IMR-90 (cell line): ENCODE measurements at regions not wholly inside any gene's neighbourhood (a gene's known extent, or its start where the extent isn't known, plus 50 kb on each side); places are given as distances from the start of the nearest gene placed in this dataset.

Experiments used
- ATAC-seq: fragments of 200-7000 bp; cut with Tn5 transposase; 2 replicates; pipeline ENCODE4 v1.9.1; 2020; ENCODE audit warnings: low read depth, mild to moderate bottlenecking, moderate library complexity
- BruUV-seq: library from RNA; stranded (reverse); fragments of 400-500 nt; replicated peaks from 2 replicates; lab custom pipeline; 2021; lab: Mats Ljungman, UMichigan
- CTCF ChIA-PET: fragments of 300-600 bp; formaldehyde crosslinking; extraction: SDS; loops from one replicate; lab custom pipeline; 2021; ENCODE audit warnings: antibody characterized with exemption; lab: Yijun Ruan, JAX
- POLR2A ChIA-PET: fragments of 300-600 bp; sonication (Branson Sonifier 250); formaldehyde crosslinking; loops from one replicate; lab custom pipeline; 2022; ENCODE audit warnings: antibody characterized with exemption; ENCODE audit not compliant: unreplicated experiment; lab: Charles Lee
- DNase-seq: peaks from one replicate; pipeline ENCODE4 v3.0.0; 2013
- H2AFZ ChIP-seq: replicated peaks from 2 replicates; pipeline ENCODE3; 2013; ENCODE audit warnings: low read length, mild to moderate bottlenecking; ENCODE audit not compliant: poor library complexity
- H2AK5ac ChIP-seq: 2 replicates; pipeline ENCODE4 v1.6.1; 2013; ENCODE audit warnings: low read depth, low read length, inconsistent platforms
- H2AK9ac ChIP-seq: replicated peaks from 2 replicates; pipeline ENCODE3; 2013; ENCODE audit warnings: mild to moderate bottlenecking, low read depth, low read length, moderate library complexity; ENCODE audit not compliant: poor library complexity
- H2BK120ac ChIP-seq: 2 replicates; pipeline ENCODE4 v1.6.1; 2013; ENCODE audit warnings: low read depth, low read length, inconsistent platforms
- H2BK15ac ChIP-seq: 3 replicates; pipeline ENCODE4 v1.6.1; 2013; ENCODE audit warnings: low read depth, low read length, inconsistent platforms
- H2BK20ac ChIP-seq: 2 replicates; pipeline ENCODE4 v1.6.1; 2013; ENCODE audit warnings: low read depth, mild to moderate bottlenecking, inconsistent platforms, low read length, moderate library complexity
- H2BK5ac ChIP-seq: 2 replicates; pipeline ENCODE4 v1.6.1; 2013; ENCODE audit warnings: mild to moderate bottlenecking, low read depth, low read length, inconsistent platforms; ENCODE audit not compliant: poor library complexity, severe bottlenecking
- H3K14ac ChIP-seq: replicated peaks from 2 replicates; pipeline ENCODE4 v1.6.1; 2013; ENCODE audit warnings: low read depth, low read length, inconsistent platforms
- H3K18ac ChIP-seq: 2 replicates; pipeline ENCODE4 v1.6.1; 2013; ENCODE audit warnings: low read depth, low read length, control low read depth
- H3K23ac ChIP-seq: 2 replicates; pipeline ENCODE4 v1.6.1; 2013; ENCODE audit warnings: low read depth, low read length, inconsistent platforms
- H3K27ac ChIP-seq: 2 replicates; pipeline ENCODE4 v1.5.1; 2013; ENCODE audit warnings: mild to moderate bottlenecking, control low read depth, low read length; ENCODE audit not compliant: insufficient read depth
- H3K27me3 ChIP-seq: 2 replicates; pipeline ENCODE4 v1.6.1; 2013; ENCODE audit warnings: low read length; ENCODE audit not compliant: control insufficient read depth, insufficient read depth
- H3K36me3 ChIP-seq: 2 replicates; pipeline ENCODE4 v1.6.1; 2013; ENCODE audit warnings: low read length, mixed read lengths; ENCODE audit not compliant: control insufficient read depth, insufficient read depth
- H3K4ac ChIP-seq: 2 replicates; pipeline ENCODE4 v1.6.1; 2013; ENCODE audit warnings: low read depth, low read length, inconsistent platforms
- H3K4me1 ChIP-seq: 2 replicates; pipeline ENCODE4 v1.6.1; 2013; ENCODE audit warnings: low read length, mixed read lengths; ENCODE audit not compliant: control insufficient read depth, insufficient read depth
- H3K4me2 ChIP-seq: 2 replicates; pipeline ENCODE4 v1.6.1; 2013; ENCODE audit warnings: low read depth, mild to moderate bottlenecking, control low read depth, low read length, moderate library complexity
- H3K4me3 ChIP-seq: 2 replicates; pipeline ENCODE4 v1.5.1; 2013; ENCODE audit warnings: low read depth, mild to moderate bottlenecking, control low read depth, low read length, moderate library complexity; ENCODE audit not compliant: insufficient read depth
- H3K56ac ChIP-seq: 2 replicates; pipeline ENCODE4 v1.6.1; 2013; ENCODE audit warnings: low read length, inconsistent platforms; ENCODE audit not compliant: insufficient read depth; ENCODE audit errors: extremely low read depth
- H3K79me1 ChIP-seq, 2 experiments: 2 replicates each; pipeline ENCODE4 v1.6.1; 2013; ENCODE audit warnings: low read length in 2 of 2, inconsistent platforms in 1 of 2, low read depth in 1 of 2
- H3K9ac ChIP-seq: 2 replicates; pipeline ENCODE4 v1.6.1; 2013; ENCODE audit warnings: low read depth, low read length, control low read depth
- H3K9me1 ChIP-seq: 2 replicates; pipeline ENCODE4 v1.6.1; 2013; ENCODE audit warnings: low read length, inconsistent platforms; ENCODE audit not compliant: insufficient read depth
- H3K9me3 ChIP-seq: 2 replicates; pipeline ENCODE4 v1.6.1; 2013; ENCODE audit warnings: low read length; ENCODE audit not compliant: control insufficient read depth, insufficient read depth
- H4K20me1 ChIP-seq: 2 replicates; pipeline ENCODE4 v1.6.1; 2013; ENCODE audit warnings: low read length, inconsistent platforms; ENCODE audit not compliant: insufficient read depth
- H4K5ac ChIP-seq: 2 replicates; pipeline ENCODE4 v1.6.1; 2013; ENCODE audit warnings: mild to moderate bottlenecking, low read depth, low read length, control low read depth
- H4K8ac ChIP-seq, 2 experiments: 2 replicates each; pipeline ENCODE4 v1.6.1; 2013; ENCODE audit warnings: low read depth in 2 of 2, low read length in 2 of 2, control low read depth in 1 of 2, inconsistent platforms in 1 of 2
- H4K91ac ChIP-seq: 2 replicates; pipeline ENCODE4 v1.6.1; 2013; ENCODE audit warnings: low read depth, low read length, inconsistent platforms; ENCODE audit not compliant: insufficient read depth
- CEBPB ChIP-seq: IDR thresholded peaks from 2 replicates; pipeline ENCODE4 v1.6.1; 2012; ENCODE audit warnings: low read depth, low read length, improper control_type of control experiment
- CTCF ChIP-seq: conservative IDR thresholded peaks from 2 replicates; pipeline ENCODE4 v1.5.1; 2012; ENCODE audit warnings: mild to moderate bottlenecking, low read depth, low read length, improper control_type of control experiment
- FOS ChIP-seq: fragments of 150-350 bp; IDR thresholded peaks from 2 replicates; pipeline ENCODE4 v1.6.1; 2016; ENCODE audit warnings: low read depth, low read length
- MXI1 ChIP-seq: IDR thresholded peaks from 2 replicates; pipeline ENCODE4 v1.6.1; 2012; ENCODE audit warnings: low read depth, mild to moderate bottlenecking, low read length, moderate library complexity, borderline replicate concordance
- NFE2L2 ChIP-seq: fragments of 150-350 bp; IDR thresholded peaks from 2 replicates; pipeline ENCODE4 v1.6.1; 2016; ENCODE audit warnings: low read depth, mild to moderate bottlenecking, low read length
- RAD21 ChIP-seq: IDR thresholded peaks from 2 replicates; pipeline ENCODE4 v1.6.1; 2012; ENCODE audit warnings: low read length, improper control_type of control experiment
- RCOR1 ChIP-seq: IDR thresholded peaks from 2 replicates; pipeline ENCODE4 v1.6.1; 2012; ENCODE audit warnings: mild to moderate bottlenecking, low read length, improper control_type of control experiment; ENCODE audit not compliant: insufficient replicate concordance
- USF2 ChIP-seq: fragments of 150-350 bp; IDR thresholded peaks from 2 replicates; pipeline ENCODE4 v1.6.1; 2017; ENCODE audit warnings: mild to moderate bottlenecking, antibody characterized with exemption, low read length, low read depth
- WGBS, 2 experiments: methylation state at CpG; one replicate each; pipeline versions ENCODE4 v1.1.5 to v1.1.7; 2013; ENCODE audit warnings: missing lambda C conversion rate in 2 of 2; ENCODE audit not compliant: insufficient read length in 1 of 2; ENCODE audit errors: extremely low coverage in 2 of 2; 5-methylcytosine and 5-hydroxymethylcytosine counted together
- dilution Hi-C: fragments of 300-500 bp; cut with HindIII; formaldehyde crosslinking; loops from one replicate; pipeline ENCODE4 v1.14.3; 2018; ENCODE audit warnings: low sequenced_read_pairs; ENCODE audit not compliant: unreplicated experiment
- in situ Hi-C: fragments of 300-500 bp; cut with MboI; formaldehyde crosslinking; loops from 3 replicates; pipeline ENCODE4 v1.14.3; 2019; ENCODE audit warnings: low sequenced_read_pairs, inconsistent platforms, mixed read lengths
- intact Hi-C: fragments of 100-400 bp; cut with micrococcal nuclease; formaldehyde crosslinking; loops from 2 replicates; pipeline ENCODE4 v1.10.0; 2022

DNA sequence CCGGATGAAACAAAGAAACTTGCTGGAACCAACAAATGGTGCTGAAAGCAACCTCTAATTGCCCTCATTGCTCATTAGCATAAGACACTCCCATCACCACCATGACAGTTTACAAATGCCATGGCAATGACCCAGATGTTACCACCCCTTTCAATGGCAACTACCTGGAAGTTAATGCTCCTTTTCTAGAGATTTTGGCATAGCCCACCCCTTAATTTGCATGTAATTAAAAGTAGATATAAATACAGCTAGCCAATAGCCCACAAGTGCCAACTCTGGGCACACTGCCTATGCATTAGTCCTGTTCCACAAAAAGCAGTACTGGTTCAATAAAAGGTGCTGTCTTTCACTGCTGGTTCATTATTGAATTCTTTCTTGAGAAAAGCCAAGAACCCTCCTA lies 410.3 kb upstream of the PPP1R2C start:
- no peak overlapping the region for H2AK5ac ChIP-seq
- no peaks in the 10 kb centered on the region for H4K20me1 ChIP-seq
- no peak overlapping the region for H3K23ac ChIP-seq
- H3K14ac ChIP-seq, result no peak overlapping the region
- no peaks in the 10 kb centered on the region for H3K9me3 ChIP-seq
- no peak overlapping the region for H2BK120ac ChIP-seq
- H2AK9ac ChIP-seq, result no peak overlapping the region
- no peak overlapping the region for H3K56ac ChIP-seq
- H2BK15ac ChIP-seq, result no peak overlapping the region
- H3K79me1 ChIP-seq, result no peaks in the 10 kb centered on the region
- H4K5ac ChIP-seq, result no peak overlapping the region
- H3K9me1 ChIP-seq, result no peaks in the 10 kb centered on the region
- H3K27me3 ChIP-seq, result no peaks in the 10 kb centered on the region
- H2BK20ac ChIP-seq, result no peak overlapping the region
- H2BK5ac ChIP-seq, result no peak overlapping the region
- BruUV-seq, result no TSS peak
- H3K4me3 ChIP-seq, result no peak overlapping the region
- TF ChIP-seq MXI1 (no peak), CEBPB (no peak), RAD21 (no peak), USF2 (no peak), FOS (no peak), NFE2L2 (no peak), CTCF (no peak), RCOR1 (no peak)
- H4K8ac ChIP-seq, result no peak overlapping the region
- H2AFZ ChIP-seq, result no peak overlapping the region
- H3K4me1 ChIP-seq, result no peaks in the 10 kb centered on the region
- ChIA-PET CTCF (no interaction called here), POLR2A (no interaction called here)
- no peak overlapping the region for H3K4ac ChIP-seq
- no peak overlapping the region for H4K91ac ChIP-seq
- H3K4me2 ChIP-seq, result no peak overlapping the region
- dilution Hi-C loops (no loop called here), in situ Hi-C loops (no loop called here), intact Hi-C loops (no loop called here)
- no peaks in the 10 kb centered on the region for H3K36me3 ChIP-seq
- ATAC-seq (no peak), DNase-seq (no peak)
- no CpG with 5 or more reads among the region's 1 CpG for WGBS, 2 experiments
- H3K18ac ChIP-seq, result no peak overlapping the region
- no peak overlapping the region for H3K27ac ChIP-seq
- no peak overlapping the region for H3K9ac ChIP-seq
